ENCODE measurements at regions not wholly inside any gene's neighbourhood (a gene's known extent, or its start where the extent isn't known, plus 50 kb on each side); places are given as distances from the start of the nearest gene placed in this dataset.

DNA sequence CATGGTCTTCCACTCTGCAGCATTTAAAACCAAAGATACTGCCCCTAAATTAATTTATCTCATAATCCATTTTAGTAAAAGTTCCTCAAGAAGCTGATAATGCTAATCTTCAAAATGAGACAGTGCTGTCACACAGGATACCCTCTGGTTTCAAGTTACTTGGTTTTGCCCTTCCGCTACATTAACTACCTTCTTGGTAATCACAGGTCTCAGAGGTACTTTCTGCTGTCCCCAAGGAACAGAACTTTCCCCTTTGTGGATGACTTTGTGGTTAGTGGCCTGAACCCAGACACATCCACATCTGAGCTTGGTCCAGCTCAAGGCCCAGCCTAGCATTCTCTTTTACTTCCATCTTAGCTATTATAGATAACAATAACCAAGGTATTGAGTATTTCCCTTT is 88.8 kb upstream of the TMEM26 start:
- no peak overlapping the region for H3K27ac Mint-ChIP-seq
- Histone ChIP-seq H3K9me3 (no peaks in the 10 kb centered on the region), H3K27ac (ENCODE audit: low read length) (no peak overlapping the region), H3K27me3 (replicated peaks in 1 of 2; ENCODE audit: control insufficient read depth in 2 of 2, extremely low read depth in 1 of 2, insufficient read depth in 2 of 2, low read length in 1 of 2) (no peaks in the 10 kb centered on the region), H3K36me3 (ENCODE audit: control insufficient read depth in 2 of 2, extremely low read depth in 1 of 2, insufficient read depth in 1 of 2, low read length in 1 of 2) (no peaks in the 10 kb centered on the region), H3K4me3 (ENCODE audit: control insufficient read depth in 1 of 2, extremely low read depth in 1 of 2, low read length in 1 of 2) (no peak overlapping the region), H3K4me1 (ENCODE audit: control insufficient read depth in 1 of 2, extremely low read depth in 1 of 2, insufficient read depth in 2 of 2, low read length in 2 of 2) (no peaks in the 10 kb centered on the region)
- H3K36me3 Mint-ChIP-seq = no peaks in the 10 kb centered on the region
- DNase-seq (no peak), ATAC-seq (replicated peaks in 1 of 4) (no peak)
- ChIA-PET CTCF (no interaction called here), POLR2A (no interaction called here)
- H3K4me3 Mint-ChIP-seq = no peak overlapping the region
- no peaks in the 10 kb centered on the region for H3K4me1 Mint-ChIP-seq
- 80% methylated on average over 1 of the region's 1 CpG for WGBS (ENCODE audit: insufficient coverage)
- H3K9me3 Mint-ChIP-seq = peaks cover 0 to 12% (median 0%) of the 10 kb centered on the region in 3 donors
- peaks cover 5 to 15% of the 10 kb centered on the region in 2 donors for H3K27me3 Mint-ChIP-seq

DNA sequence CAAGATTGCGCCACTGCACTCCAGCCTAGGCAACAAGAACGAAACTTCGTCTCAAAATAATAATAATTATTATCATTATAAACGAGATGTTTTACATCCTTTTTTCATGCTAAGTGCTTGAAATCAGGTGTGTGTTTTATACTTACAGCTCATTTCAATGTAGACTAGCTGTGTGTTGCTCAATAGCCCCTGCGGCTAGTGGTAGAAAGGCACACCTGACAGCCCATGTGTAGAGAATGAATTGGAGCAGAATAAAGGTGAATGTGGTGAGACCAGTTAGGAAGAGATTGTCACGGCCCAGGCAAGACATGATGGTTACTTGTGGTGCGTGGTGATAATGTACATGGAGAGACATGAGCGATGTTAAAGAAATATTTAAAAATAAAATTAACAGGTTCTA is 86.7 kb upstream of the TMEM26 start:
- Mint-ChIP-seq H3K9me3 (peaks cover 0 to 12% (median 0%) of the 10 kb centered on the region in 3 donors), H3K27me3 (peaks cover 2 to 12% of the 10 kb centered on the region in 2 donors), H3K27ac (no peak overlapping the region), H3K4me3 (no peak overlapping the region), H3K36me3 (no peaks in the 10 kb centered on the region), H3K4me1 (no peaks in the 10 kb centered on the region)
- Histone ChIP-seq H3K27me3 (replicated peaks in 1 of 2; ENCODE audit: control insufficient read depth in 2 of 2, extremely low read depth in 1 of 2, insufficient read depth in 2 of 2, low read length in 1 of 2) (no peaks in the 10 kb centered on the region), H3K27ac (ENCODE audit: low read length) (no peak overlapping the region), H3K4me1 (ENCODE audit: control insufficient read depth in 1 of 2, extremely low read depth in 1 of 2, insufficient read depth in 2 of 2, low read length in 2 of 2) (no peaks in the 10 kb centered on the region), H3K9me3 (no peaks in the 10 kb centered on the region), H3K4me3 (ENCODE audit: control insufficient read depth in 1 of 2, extremely low read depth in 1 of 2, low read length in 1 of 2) (no peak overlapping the region), H3K36me3 (ENCODE audit: control insufficient read depth in 2 of 2, extremely low read depth in 1 of 2, insufficient read depth in 1 of 2, low read length in 1 of 2) (no peaks in the 10 kb centered on the region)
- ChIA-PET CTCF (no interaction called here), POLR2A (no interaction called here)
- WGBS (ENCODE audit: insufficient coverage) = 91% methylated on average over 3 of the region's 8 CpGs
- ATAC-seq (replicated peaks in 1 of 4) (no peak), DNase-seq (no peak)

DNA sequence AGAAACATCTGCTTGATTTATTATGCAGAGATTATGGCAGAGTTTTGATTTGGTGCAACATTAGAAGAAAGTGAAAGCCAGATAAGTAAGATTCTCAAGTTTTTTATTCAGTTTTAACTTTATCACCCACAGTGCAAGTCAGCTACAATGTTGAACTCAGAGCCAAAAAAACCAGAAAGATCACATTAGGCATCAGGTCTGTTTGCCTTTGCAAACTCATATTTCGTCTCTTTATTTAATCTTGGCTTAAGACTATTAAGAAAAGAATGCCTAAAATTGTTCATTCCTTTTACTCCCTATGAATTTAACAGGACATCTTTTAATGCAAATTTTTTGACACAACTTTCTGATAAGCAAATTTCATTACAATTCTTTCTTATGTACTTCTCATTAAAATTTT is 76.0 kb upstream of the TMEM26 start:
- Histone ChIP-seq H3K27me3 (replicated peaks in 1 of 2; ENCODE audit: control insufficient read depth in 2 of 2, extremely low read depth in 1 of 2, insufficient read depth in 2 of 2, low read length in 1 of 2) (no peaks in the 10 kb centered on the region), H3K36me3 (ENCODE audit: control insufficient read depth in 2 of 2, extremely low read depth in 1 of 2, insufficient read depth in 1 of 2, low read length in 1 of 2) (no peaks in the 10 kb centered on the region), H3K4me1 (ENCODE audit: control insufficient read depth in 1 of 2, extremely low read depth in 1 of 2, insufficient read depth in 2 of 2, low read length in 2 of 2) (no peaks in the 10 kb centered on the region), H3K4me3 (ENCODE audit: control insufficient read depth in 1 of 2, extremely low read depth in 1 of 2, low read length in 1 of 2) (no peak overlapping the region), H3K27ac (ENCODE audit: low read length) (no peak overlapping the region), H3K9me3 (no peaks in the 10 kb centered on the region)
- Mint-ChIP-seq H3K4me1 (no peaks in the 10 kb centered on the region), H3K9me3 (peaks cover 0 to 4% (median 0%) of the 10 kb centered on the region in 3 donors), H3K27me3 (peaks cover 0 to 4% of the 10 kb centered on the region in 2 donors), H3K27ac (no peak overlapping the region), H3K36me3 (no peaks in the 10 kb centered on the region), H3K4me3 (no peak overlapping the region)
- ChIA-PET CTCF (no interaction called here), POLR2A (no interaction called here)
- ATAC-seq (replicated peaks in 1 of 4) (no peak), DNase-seq (no peak)
- no CpG with 5 or more reads among the region's 1 CpG for WGBS (ENCODE audit: insufficient coverage)

DNA sequence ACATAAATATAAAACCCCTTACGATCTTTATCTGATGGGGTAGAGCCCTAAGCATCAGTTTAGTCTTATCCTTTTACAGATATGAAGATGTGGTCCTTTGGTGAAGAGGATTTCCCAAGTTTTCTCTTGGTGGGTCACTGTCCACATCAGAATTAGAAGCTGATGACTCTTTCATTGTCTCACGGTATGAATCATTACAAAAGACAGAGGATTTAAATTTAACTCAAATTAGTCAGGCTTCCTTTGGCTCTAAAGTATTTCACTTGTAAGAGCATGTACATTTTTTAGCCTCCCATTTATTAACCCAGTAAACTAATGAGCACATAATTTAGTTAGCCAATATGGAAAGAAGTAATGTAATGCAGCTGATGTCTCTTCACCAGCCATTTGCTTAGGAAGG is 49.9 kb upstream of the TMEM26 start:
- WGBS (ENCODE audit: insufficient coverage) = no CpG with 5 or more reads among the region's 2 CpGs
- Mint-ChIP-seq H3K9me3 (no peaks in the 10 kb centered on the region), H3K4me1 (no peaks in the 10 kb centered on the region), H3K4me3 (no peak overlapping the region), H3K36me3 (no peaks in the 10 kb centered on the region), H3K27ac (no peak overlapping the region), H3K27me3 (peaks cover 6 to 11% of the 10 kb centered on the region in 2 donors)
- POLR2A ChIA-PET = no interaction called here
- no peaks in the 10 kb centered on the region for H3K4me1 ChIP-seq (ENCODE audit: control insufficient read depth in 1 of 2, extremely low read depth in 1 of 2, insufficient read depth in 2 of 2, low read length in 2 of 2)
- H3K4me3 ChIP-seq (ENCODE audit: control insufficient read depth in 1 of 2, extremely low read depth in 1 of 2, low read length in 1 of 2) = no peak overlapping the region
- H3K9me3 ChIP-seq = no peaks in the 10 kb centered on the region
- H3K27me3 ChIP-seq (replicated peaks in 1 of 2; ENCODE audit: control insufficient read depth in 2 of 2, extremely low read depth in 1 of 2, insufficient read depth in 2 of 2, low read length in 1 of 2) = no peaks in the 10 kb centered on the region
- H3K36me3 ChIP-seq (ENCODE audit: control insufficient read depth in 2 of 2, extremely low read depth in 1 of 2, insufficient read depth in 1 of 2, low read length in 1 of 2) = no peaks in the 10 kb centered on the region
- CTCF ChIA-PET = no interaction called here
- no peak for DNase-seq
- no peak for ATAC-seq (replicated peaks in 1 of 4)
- H3K27ac ChIP-seq (ENCODE audit: low read length) = no peak overlapping the region

Data from T-cell (primary cell).